HG03039 (cell line): ENCODE measurements at regions not wholly inside any gene's neighbourhood (a gene's known extent, or its start where the extent isn't known, plus 50 kb on each side); places are given as distances from the start of the nearest gene placed in this dataset.
"Not testable (repeated sequence)": the region's sequence is repeated elsewhere in the genome, so short reads cannot be mapped to it uniquely, and the experiment has no call there.

ENCODE experiments used
- ATAC-seq: cut with Tn5 transposase; IDR thresholded peaks from one replicate; pipeline ENCODE4 v1.9.1; 2021; ENCODE audit warnings: mild to moderate bottlenecking, moderate library complexity; ENCODE audit not compliant: unreplicated experiment

GRCh38 chr9:88596376-88596775 lies 61.4 kb downstream of the NXNL2 start:
- ATAC-seq = no peak

GRCh38 chr9:88604836-88605511 lies 70.0 kb downstream of the NXNL2 start:
- no peak for ATAC-seq

- ATAC-seq = no peak
Measured at GRCh38 chr9:88605512-88606362, 70.8 kb downstream of the NXNL2 start.

GRCh38 chr9:88614359-88614758 lies 79.4 kb downstream of the NXNL2 start:
- ATAC-seq = no peak

- ATAC-seq = no peak
Measured at GRCh38 chr9:88623698-88624097, 88.7 kb downstream of the NXNL2 start.

GRCh38 chr9:88628114-88628513 lies 93.1 kb downstream of the NXNL2 start:
- ATAC-seq = no peak

- ATAC-seq = no peak
Measured at GRCh38 chr9:88628811-88629210, 93.8 kb downstream of the NXNL2 start.

- ATAC-seq = not testable (repeated sequence)
Measured at GRCh38 chr9:88630574-88630973, 95.6 kb downstream of the NXNL2 start.

- no peak for ATAC-seq
Measured at GRCh38 chr9:88635151-88635550, 100.2 kb downstream of the NXNL2 start.

- no peak for ATAC-seq
Measured at GRCh38 chr9:88641456-88642240, 106.7 kb downstream of the NXNL2 start.

GRCh38 chr9:88642336-88642735 lies 107.4 kb downstream of the NXNL2 start:
- ATAC-seq = no peak

GRCh38 chr9:88643931-88644330 lies 109.0 kb downstream of the NXNL2 start:
- ATAC-seq = no peak

- no peak for ATAC-seq
Measured at GRCh38 chr9:88645172-88645878, 110.3 kb downstream of the NXNL2 start.

- ATAC-seq = no peak
Measured at GRCh38 chr9:88645879-88646199, 110.9 kb downstream of the NXNL2 start.

GRCh38 chr9:88646539-88647300 lies 111.7 kb downstream of the NXNL2 start:
- no peak for ATAC-seq

- ATAC-seq = no peak
Measured at GRCh38 chr9:88651682-88652633, 117.0 kb downstream of the NXNL2 start.

- no peak for ATAC-seq
Measured at GRCh38 chr9:88652876-88653275, 117.9 kb downstream of the NXNL2 start.

GRCh38 chr9:88653406-88653805 lies 118.4 kb downstream of the NXNL2 start:
- no peak for ATAC-seq

- no peak for ATAC-seq
Measured at GRCh38 chr9:88653911-88654310, 118.9 kb downstream of the NXNL2 start.
